GM19395 (cell line): ENCODE measurements at regions not wholly inside any gene's neighbourhood (a gene's known extent, or its start where the extent isn't known, plus 50 kb on each side); places are given as distances from the start of the nearest gene placed in this dataset.

Experiments
- ATAC-seq: cut with Tn5 transposase; IDR thresholded peaks from one replicate; pipeline ENCODE4 v1.9.1; 2021; ENCODE audit warnings: mild to moderate bottlenecking, moderate library complexity; ENCODE audit not compliant: unreplicated experiment

DNA sequence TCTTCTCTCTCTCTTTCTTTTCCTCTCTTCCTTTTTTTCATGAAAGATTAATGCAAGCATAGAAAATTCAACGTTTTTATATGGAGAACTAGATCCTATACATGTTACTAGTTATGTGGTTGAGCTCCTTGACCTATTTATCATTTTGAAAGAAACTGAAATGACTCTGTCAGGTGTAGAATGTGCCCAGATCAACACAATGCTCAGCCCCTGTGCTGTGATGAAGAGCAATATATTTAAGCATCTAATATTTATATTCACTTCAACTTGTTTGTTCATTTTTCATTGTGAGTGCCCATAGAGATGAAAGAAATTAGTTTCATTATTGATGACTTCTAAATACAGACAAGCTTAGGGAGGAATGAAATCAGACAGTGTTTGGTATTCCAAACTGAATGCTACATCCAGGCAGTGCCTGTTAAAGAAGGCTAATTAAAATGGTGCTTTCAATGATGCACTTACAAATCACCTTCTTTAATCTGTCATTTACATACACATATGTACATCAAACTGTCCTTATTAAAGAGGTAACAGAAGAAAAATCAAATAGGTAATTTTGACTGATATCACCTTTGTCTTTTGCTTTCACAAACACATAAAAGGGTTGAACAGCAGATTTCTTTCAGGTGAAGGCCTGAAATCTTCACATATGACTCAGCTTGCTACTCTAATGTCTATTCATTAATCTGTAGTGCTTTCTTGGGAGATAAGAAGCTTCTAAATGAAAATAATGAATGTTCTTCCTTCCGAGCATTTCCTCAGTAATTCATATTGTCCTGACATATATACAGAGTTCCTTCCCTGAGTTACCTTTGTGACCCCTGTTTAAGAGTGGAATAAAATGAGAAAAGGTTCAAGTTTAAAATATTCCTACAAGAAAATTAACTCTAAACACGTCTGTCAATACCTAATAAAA, 915.9 kb downstream of the PDHA2 start:
- ATAC-seq, result no peak

DNA sequence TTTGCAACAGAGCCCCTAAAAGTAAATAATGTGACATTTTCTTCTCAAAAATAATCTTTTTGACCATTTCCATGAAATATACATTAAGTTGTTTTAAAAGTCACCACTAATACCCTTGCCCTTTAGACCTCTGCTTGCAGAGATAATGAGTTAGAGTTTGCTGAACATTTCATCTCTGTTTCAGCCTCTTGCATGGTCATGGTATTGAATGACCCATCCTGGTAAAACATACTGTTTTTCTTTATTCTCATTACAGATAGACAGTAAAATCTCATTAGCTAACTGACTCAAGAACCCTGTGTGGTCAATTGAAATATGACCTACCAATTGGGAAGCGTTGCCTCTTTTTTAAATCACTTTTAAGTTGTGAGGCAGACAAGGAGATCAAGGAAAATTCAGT, 916.7 kb downstream of the PDHA2 start:
- ATAC-seq, result no peak

DNA sequence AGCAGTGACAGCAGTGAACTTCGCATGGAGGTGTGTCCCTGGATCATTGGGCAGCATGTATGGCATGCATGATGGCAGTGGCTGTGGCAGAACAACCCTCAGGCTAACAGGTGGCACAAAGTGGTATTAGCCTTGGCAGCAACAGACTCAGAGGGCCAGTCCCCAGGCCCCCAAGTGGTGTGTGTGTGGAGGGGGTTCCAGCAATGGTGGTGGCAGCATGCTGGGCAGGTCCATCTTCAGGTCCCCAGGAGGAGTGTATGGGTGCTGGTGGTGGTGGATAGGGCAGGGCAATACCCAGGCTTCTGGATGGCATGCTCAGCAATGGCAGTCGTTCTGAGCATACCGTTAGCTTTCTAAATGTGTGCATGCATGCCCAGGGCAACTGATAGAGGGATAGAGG, 923.7 kb downstream of the PDHA2 start:
- ATAC-seq, result no peak

DNA sequence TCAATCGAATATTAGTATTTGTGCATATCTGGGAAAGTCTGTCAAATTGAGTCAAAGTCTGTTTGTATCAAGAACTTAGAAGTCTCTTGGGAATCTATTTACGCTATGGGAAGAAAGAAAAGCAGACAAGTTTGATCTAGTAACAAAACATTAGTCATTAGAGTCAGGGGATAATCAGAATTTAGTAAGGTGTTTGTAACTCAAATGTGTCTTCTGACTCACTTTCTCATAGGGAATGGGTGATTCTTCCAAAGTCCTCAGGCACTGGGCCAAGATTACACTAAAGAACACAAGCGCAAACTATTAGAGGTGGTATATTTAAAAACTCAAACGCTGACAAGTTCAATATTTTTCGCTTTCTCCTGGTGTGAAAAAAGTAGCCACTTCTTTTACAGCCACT, 926.5 kb downstream of the PDHA2 start:
- ATAC-seq, result no peak

DNA sequence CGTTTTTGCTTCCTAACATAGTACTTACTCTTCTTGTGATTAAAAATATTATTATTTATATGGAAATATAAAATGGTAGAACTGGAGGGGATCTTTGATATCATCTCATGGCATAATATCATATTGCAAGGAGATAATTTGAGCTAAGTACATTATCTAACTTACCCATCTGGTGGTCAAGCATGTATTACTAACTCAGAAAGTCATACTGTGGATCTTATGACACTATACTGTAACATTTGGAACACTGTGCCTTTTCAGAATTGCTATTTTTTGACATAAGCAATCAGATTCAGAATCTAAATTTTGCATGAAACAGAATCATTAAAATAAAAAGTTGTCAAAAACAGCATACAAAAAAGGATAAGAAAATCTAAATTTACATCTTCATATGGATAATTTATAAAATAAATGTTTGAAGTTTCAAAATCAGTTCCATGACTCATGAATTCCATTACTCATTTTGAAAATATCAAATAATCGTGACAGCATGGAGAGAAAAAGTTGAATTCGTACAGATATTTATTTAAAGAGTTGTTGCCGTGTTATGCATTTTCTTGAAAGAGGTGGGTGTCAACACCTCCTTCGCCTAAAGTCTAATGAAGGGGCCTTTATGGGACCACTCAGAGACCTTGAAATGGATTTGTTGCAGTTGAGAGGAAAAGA, 928.1 kb downstream of the PDHA2 start:
- ATAC-seq, result no peak

DNA sequence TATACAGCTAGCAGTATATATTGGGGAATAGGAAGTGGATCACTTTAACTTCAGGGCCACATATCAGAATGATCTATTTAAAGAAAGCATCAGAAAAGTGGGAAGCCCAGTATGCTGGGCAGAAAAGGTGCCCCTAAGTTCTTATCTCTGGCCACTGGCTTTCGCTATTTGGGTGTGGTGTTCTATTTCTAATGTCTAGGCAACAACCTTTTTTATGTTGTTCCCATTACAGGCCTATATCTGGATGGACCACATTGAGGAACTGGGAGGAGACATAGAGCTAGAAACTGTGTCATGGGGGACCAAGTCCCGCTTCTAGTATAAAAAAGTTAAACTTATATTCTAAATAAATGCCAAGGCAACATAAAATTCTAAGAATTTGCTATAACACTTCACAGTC, 935.6 kb downstream of the PDHA2 start:
- ATAC-seq, result no peak

DNA sequence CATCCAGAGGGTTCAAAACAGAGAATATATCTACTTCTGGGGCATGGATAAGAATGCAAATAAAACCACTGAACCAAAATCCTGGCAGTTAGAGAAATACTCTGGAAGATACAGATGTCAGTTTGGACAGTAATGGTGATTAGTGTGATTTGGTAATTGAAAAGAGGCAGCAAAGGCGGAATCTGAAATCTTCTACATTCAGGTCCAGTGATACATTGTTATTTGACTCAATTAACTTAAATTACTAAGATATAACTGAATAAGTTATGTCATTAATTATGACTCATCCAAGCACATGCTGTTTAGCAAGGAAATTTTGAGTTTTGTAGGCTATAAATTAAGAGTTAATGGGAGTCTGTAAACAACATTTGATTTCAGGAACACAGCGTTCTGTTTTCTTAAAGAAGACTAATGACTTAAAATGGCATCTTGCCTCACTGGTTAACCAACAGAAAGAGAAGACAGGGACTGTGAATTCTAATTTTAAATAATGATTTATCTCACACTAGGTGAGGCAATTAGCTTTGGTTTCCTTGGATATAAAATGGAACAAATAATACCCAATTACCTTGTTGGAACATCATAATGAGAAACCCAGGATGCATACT, 937.1 kb downstream of the PDHA2 start:
- ATAC-seq, result no peak

DNA sequence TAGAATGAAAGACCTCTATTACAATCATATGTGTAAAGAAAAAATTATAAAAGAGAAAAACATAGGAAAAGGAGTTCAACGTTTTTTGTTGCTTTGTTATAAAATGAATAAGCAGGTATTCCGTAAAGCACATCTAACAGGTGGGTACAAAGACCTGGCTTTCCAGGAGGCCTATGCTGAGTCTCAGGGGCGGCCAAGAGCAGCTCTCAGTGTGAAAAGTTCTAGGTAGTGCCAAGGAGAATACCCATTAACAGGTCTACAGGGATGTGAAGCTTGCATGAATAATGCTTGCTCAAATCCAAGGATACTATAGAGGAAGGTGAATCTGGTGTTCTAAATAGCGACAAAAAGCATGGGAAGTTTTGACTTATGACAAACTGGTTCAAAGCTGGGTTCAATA, 944.4 kb downstream of the PDHA2 start:
- ATAC-seq, result no peak

DNA sequence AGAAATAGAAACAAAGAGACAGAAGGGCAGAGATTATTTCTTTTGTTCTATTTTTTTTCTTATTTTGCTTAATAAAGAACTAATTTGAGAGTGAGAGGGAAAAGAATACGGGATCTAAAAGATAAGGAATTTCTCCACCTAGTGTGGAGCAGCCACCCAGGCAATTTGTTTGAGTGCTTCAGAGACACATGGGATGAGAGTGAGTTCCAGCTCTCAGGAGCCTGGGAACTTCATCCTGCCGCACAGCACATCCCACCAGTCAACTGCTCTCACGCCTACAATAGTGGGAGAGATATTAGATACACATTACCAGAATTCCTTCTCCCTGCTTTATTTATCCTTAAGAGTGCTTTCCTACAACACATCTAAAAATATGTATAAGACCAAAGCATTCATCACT, 946.4 kb downstream of the PDHA2 start:
- no peak for ATAC-seq

DNA sequence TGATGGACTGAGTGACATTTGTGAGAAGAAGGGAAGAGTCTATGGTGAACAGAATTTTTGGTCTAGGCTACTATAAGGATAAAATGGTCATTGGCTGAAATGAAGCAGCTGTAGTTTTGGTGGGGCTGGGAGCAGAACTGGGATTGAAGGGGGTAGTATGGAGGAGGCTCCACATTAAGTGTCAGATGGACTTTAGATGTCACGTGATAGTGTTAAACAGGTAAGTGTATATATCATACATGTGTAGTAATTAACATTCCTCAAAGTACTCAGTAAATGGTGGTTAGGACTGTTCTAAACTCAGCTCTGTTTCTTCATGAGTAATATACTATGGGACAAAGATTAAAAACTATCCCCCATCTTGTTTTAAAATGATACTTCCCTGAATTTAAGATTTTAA, 947.9 kb downstream of the PDHA2 start:
- ATAC-seq, result no peak

DNA sequence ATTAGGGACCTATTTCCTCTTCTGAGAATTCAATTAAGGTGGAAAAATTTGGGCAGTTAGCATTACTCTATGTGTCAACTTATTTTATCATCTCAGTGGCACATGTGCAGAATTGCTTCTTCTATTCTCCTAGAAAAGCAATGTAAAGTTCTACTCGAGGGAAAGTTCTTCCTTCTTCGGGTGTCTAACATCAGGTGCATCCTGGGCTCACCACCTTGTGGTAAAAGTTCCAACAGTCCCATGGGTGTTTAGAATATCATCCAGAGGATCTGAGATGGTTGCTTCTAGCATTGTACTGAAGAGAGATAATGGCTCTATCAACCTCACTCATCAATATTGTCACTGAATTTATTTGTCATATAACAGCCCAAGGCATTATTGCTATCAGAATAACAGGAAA, 969.7 kb downstream of the PDHA2 start:
- ATAC-seq, result no peak

DNA sequence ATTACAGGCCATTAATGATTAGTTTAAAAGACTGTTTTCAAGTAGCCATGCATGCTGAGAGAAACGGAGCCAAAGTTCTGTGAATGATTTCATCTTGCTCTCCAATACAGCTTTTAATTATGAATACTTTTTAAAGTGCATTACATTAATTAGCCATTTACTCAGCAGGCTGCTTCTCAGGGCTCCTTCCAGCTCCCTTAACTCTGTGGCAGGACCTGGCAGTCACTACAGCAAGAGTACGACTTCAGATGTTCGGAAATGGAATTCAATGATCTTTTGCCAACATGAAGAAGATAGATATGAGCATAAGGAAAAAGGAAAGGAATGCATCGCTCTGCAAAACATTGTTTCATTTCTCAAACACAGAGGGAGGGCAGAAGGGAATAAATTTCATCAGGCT, 987.2 kb downstream of the PDHA2 start:
- ATAC-seq, result no peak

DNA sequence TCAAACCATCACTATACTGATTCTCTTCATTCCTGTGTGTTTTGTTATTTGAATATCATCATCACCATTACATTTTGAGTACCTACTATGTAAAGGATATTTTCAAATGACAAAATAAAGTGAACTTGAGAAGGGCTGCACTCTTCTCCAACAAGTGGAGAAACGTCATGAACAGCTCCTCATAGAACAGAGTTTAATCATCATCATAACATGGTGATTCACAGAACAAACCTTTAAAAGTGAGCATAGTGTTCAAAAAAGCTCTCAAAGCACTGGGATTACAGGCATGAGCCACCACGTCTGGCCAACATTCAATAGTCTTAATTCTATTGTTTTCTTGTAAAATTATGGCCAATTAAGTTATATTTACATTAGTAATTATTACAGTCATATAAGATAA, 993.9 kb downstream of the PDHA2 start:
- ATAC-seq, result no peak

DNA sequence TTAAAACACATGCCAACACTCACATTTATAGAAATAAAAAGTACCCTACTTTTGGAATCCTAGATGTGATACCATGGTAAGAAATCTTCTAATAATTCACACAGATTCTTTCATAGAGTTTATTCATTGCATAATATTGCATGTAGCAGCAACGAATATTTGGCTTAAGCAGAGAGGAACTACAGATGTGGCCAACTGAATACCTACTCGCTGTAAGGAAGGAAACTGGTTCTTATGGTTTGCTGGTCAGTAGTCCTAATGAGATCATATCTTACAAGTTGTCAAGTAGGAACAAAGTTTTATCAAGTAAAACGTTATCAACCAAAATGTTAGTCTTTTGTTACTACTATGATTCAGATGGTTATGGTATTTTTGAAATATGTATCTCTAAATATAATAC, 996.1 kb downstream of the PDHA2 start:
- no peak for ATAC-seq

DNA sequence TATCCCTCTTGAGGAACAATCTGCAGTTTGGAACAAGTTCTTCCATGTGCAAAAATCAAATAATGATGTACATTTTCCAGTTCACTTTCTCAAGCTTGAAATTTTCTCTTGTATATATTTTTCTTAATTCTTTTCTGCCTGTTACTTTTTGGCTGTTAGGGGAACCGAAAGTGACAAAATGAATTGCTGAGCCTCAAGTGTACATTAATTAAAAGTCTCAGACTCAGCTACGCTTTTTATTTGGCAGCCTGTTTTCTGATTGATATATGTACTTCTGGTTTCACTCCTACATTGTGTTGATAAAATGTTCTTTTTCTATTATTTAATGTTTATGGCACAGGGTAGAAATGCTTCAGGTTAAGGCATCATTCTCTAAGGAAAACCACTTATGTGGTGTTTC, 999.5 kb downstream of the PDHA2 start:
- ATAC-seq, result no peak

DNA sequence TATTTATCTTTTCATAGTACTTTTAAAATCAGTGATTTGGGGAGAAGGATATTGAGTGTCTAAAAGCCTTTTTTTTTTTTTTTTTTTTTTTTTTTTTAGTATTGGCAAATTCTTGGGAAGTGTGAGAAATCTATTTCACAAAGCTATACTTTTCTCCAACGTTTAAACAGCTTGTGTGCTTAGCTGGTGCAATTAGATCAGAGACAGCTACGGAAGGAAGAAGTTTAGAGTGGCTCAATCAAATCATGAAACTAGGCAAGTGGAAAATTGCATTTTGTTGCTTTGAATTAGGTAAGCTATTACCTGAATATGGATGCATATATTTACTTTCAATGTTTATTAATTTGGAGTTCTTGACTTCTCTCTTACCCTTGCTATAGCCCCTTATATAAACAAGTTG, 1001.9 kb downstream of the PDHA2 start:
- no peak for ATAC-seq

DNA sequence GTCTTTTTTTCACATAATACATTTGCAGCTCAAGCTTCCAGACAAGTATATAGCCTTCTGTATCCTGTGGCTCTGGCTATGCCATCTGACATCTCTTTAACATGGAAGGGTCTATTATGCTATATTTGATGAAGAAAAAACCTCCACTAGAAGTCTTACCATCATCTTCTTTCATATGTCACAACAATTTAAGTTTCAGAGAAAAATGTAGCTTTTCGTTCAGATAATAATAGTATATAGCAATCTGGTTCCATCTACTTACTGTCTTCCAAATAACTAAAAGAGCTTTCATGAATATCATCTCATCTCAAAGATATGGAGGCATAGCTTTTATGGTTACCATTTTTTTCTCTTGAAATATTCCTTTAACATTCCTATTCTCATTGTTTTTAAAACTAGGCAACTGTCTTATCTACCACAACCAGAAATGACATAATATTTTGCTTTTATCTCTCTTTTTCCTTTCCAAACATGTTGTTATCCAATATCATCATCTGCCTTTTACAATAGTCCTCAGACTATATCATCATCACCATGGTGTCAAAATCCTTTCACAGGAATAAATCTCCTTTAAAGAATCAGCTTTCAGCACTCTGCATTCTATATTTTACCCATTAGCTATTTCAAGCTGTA, 1005.1 kb downstream of the PDHA2 start:
- no peak for ATAC-seq

DNA sequence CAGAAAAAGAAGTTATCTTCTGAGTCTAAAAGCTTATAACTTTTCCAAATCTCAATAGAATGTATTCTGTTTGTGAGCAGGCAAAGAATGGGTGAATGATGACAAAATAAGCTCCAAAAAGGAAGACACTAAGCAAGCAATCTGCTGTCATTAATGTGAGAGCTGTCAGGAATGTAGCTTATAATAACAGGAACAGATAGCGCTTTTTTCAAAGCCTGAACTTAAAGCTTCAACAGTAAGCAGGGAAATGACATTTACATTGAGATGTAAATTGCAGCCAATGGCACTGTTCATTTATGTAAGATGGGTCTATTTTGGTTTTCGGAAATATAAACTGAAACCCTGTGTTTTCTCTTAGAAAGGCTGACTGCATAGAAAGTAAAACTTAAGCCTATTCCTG, 1005.9 kb downstream of the PDHA2 start:
- ATAC-seq, result no peak

DNA sequence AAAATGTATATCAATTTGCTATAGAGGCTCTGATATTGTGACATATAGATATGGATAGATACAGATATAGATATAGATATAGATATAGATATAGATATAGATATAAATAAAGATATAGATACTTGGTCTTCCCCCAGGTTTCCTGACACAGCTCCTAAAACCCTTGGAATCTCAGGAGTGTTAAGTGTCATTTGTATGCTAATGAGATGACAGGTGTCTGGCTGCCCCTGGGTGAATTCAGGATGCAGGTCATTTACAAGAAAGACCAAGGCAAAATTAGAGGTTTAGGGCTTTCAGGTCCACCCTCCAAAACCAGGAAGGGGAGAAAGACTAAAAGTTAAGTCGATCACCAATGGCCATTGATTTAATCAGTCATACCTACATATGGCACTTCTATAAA, 1034.8 kb downstream of the PDHA2 start:
- no peak for ATAC-seq

DNA sequence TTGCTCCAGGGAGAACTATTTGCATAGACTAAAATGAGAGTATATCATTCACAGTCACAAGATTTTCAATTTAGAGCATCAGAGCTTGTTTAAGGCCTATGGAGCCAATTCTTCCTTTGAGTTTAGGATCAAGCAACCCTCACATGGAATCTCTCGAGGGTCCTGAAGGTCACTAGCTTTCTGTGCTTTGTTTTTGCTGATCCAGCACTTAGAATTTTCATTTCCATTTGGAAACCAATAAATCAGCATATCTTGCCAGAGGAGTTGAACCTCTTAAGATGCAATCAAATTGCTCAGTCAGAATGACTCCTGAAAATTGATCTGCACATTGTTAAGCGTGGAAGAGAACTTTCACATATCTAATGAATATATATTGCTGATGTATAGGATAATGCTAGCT, 1039.6 kb downstream of the PDHA2 start:
- no peak for ATAC-seq

DNA sequence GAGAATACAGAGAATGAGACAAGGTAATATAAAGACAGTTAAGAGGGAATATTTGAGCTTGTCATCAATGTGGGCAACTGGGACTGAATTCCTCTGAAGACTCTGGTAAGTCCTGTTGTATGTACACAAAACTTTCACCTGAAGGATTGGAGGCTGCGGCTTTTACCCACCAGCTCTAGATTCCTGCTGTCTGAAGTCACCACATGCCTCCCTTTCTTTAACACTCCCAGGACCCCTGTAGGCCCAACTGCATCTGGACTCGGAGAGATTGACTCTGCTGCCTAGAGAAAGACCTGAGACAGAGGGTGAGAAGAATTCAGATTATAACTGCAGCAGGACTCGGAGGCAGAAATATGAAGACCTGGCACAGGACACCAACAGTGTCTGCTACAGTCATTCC, 1048.0 kb downstream of the PDHA2 start:
- ATAC-seq, result no peak

DNA sequence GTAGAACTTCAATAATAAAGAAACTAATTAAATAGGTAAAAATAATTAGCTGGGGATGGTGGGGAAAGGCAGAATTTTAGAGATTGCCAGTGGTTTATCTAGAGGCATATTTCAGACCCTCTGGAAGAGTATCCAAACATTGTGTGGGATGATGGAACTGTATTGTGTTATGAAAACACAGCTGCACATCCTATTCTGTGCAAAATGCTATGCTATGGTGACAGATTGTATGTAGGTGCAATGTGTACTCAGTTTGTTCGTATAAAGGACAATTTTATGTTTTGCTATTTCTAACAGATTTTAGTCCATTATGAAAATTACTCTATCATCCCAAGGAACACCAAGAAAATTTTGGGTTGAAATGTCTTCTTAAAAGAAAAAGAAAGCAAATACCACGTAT, 1054.7 kb downstream of the PDHA2 start:
- ATAC-seq, result no peak
